Thymus (tissue), 11 donors: ENCODE measurements at regions not wholly inside any gene's neighbourhood (a gene's known extent, or its start where the extent isn't known, plus 50 kb on each side); places are given as distances from the start of the nearest gene placed in this dataset.

Experiments
- DNase-seq, 9 donors: peaks; one replicate each; pipeline ENCODE4 v3.0.0-alpha.2; 2013; ENCODE audit warnings: low spot score in 9 of 9, low read depth in 6 of 9, missing footprints in 1 of 9
- H3K27ac ChIP-seq, 2 donors: one replicate each; pipeline ENCODE4 v1.5.1; 2013; ENCODE audit warnings: control low read depth in 1 of 2, low read depth in 1 of 2, low read length in 1 of 2, mild to moderate bottlenecking in 1 of 2, moderate library complexity in 1 of 2
- H3K27me3 ChIP-seq, 2 donors: one replicate each; pipeline ENCODE4 v1.5.1; 2013; ENCODE audit warnings: low read length in 1 of 2; ENCODE audit not compliant: control insufficient read depth in 2 of 2, insufficient read depth in 1 of 2
- H3K36me3 ChIP-seq, 2 donors: one replicate each; pipeline ENCODE4 v1.5.1; 2013; ENCODE audit warnings: low read length in 1 of 2, mild to moderate bottlenecking in 1 of 2, moderate library complexity in 1 of 2; ENCODE audit not compliant: control insufficient read depth in 2 of 2, insufficient read depth in 2 of 2
- H3K4me1 ChIP-seq, 2 donors: one replicate each; pipeline ENCODE4 v1.5.1; 2013; ENCODE audit warnings: low read length in 2 of 2; ENCODE audit not compliant: control insufficient read depth in 2 of 2, insufficient read depth in 2 of 2
- H3K4me3 ChIP-seq, 2 donors: one replicate each; pipeline ENCODE4 v1.5.1; 2013; ENCODE audit warnings: low read length in 2 of 2, control low read depth in 1 of 2, mild to moderate bottlenecking in 1 of 2
- H3K9me3 ChIP-seq, 2 donors: one replicate each; pipeline ENCODE4 v1.5.1; 2013; ENCODE audit warnings: low read length in 1 of 2, mild to moderate bottlenecking in 1 of 2; ENCODE audit not compliant: control insufficient read depth in 2 of 2, insufficient read depth in 1 of 2
- WGBS: extraction: QIAGEN DNeasy Blood & Tissue Kit; methylation state at CpG from one replicate; pipeline ENCODE4 v1.1.7; 2013; 5-methylcytosine and 5-hydroxymethylcytosine counted together
- donor health status: healthy.

- Histone ChIP-seq H3K36me3 (no peaks in the 10 kb centered on the region), H3K27ac (no peak overlapping the region), H3K4me3 (no peak overlapping the region), H3K9me3 (no peaks in the 10 kb centered on the region), H3K27me3 (peaks cover 0 to 10% of the 10 kb centered on the region in 2 donors), H3K4me1 (no peaks in the 10 kb centered on the region)
- DNase-seq: no peak
- 93% methylated on average over 6 of the region's 6 CpGs for WGBS
These were observed 67.0 kb downstream of the MYCN start for GRCh38 chr2:16007167-16007934.

DNA sequence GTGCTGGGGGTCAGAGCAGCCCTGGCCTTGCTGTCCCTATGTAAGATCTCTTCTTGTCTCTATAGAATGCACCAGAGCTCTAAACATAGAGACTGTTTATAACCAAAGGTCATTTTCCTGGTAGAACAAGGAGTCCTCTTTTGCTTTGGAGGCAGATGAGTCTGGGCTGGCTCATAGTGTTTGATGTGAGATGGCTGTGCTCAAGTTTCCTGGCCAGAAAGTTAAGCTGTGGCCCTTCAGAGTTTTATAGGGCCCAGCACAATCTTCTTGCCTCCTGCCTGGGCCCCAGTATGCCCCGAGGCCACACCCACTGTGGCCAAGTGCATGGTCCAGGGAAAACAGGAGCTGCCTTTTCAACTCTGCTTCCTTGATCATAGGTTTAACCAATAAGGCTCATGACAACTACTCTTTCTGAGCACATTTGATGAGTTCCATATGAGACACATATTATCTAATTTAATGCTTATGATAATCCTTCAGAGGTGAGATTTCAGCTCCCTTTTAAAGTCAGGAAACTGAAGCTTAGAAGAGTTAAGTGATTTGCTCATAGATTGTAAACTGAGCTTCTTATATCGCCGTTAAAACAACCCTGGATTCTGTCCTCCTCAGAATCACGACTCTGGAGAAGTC, 66.3 kb downstream of the MYCN start:
- WGBS: 97% methylated on average over 4 of the region's 4 CpGs
- no peak overlapping the region for H3K4me3 ChIP-seq
- DNase-seq: no peak
- H3K27ac ChIP-seq: no peak overlapping the region
- no peaks in the 10 kb centered on the region for H3K4me1 ChIP-seq
- H3K9me3 ChIP-seq: no peaks in the 10 kb centered on the region
- H3K36me3 ChIP-seq: no peaks in the 10 kb centered on the region
- H3K27me3 ChIP-seq: peaks cover 0 to 3% of the 10 kb centered on the region in 2 donors

- 64% methylated on average over 6 of the region's 6 CpGs for WGBS
- no peaks in the 10 kb centered on the region for H3K27me3 ChIP-seq
- no peaks in the 10 kb centered on the region for H3K36me3 ChIP-seq
- H3K4me1 ChIP-seq: no peaks in the 10 kb centered on the region
- H3K4me3 ChIP-seq: no peak overlapping the region
- no peak overlapping the region for H3K27ac ChIP-seq
- no peaks in the 10 kb centered on the region for H3K9me3 ChIP-seq
- no peak for DNase-seq
These were observed 65.6 kb downstream of the MYCN start for GRCh38 chr2:16005816-16006536.

- 96% methylated on average over 2 of the region's 2 CpGs for WGBS
- no peak overlapping the region for H3K4me3 ChIP-seq
- H3K27me3 ChIP-seq: no peaks in the 10 kb centered on the region
- H3K9me3 ChIP-seq: no peaks in the 10 kb centered on the region
- H3K36me3 ChIP-seq: no peaks in the 10 kb centered on the region
- DNase-seq: no peak
- no peaks in the 10 kb centered on the region for H3K4me1 ChIP-seq
- H3K27ac ChIP-seq: no peak overlapping the region
These were observed 65.0 kb downstream of the MYCN start for GRCh38 chr2:16005389-16005788.

DNA sequence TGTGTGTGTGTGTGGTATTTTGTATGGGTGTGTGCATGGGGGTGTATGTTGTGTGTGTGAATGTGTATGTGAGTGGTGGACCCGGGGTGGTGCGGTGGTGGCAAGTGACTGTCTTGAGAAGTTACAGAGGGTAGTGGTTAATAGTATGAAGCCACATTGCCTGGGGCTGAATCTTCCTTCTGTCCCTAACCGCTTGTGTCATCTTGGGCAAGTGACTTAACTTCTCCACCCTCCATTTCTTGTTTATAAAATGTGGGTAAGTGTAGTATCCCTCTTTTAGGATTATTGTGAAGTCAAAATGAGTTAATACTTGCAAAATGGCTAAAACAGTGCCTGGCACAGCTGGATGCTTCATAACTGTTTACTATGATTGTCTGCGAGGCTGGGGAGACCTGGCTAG, 63.5 kb downstream of the MYCN start:
- 98% methylated on average over 4 of the region's 4 CpGs for WGBS
- no peak for DNase-seq

DNA sequence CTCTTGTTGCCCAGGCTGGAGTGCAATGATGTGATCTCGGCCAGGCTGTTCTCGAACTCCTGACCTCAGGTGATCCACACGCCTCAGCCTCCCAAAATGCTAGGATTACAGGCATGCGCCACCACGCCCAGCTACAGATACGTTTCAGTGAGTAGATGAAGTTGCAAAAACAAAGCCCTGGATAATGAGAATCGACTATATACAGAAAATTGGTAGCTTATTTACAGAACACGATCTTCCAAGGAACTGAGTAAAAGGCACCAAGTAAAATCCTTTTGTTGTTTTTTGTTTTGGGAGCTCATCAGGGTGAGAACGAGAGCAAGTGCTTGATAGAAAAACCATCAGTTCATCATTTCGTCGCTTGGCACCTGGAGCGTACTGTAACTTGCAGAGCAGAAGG, 62.8 kb downstream of the MYCN start:
- DNase-seq: no peak
- WGBS: 94% methylated on average over 12 of the region's 12 CpGs
- Histone ChIP-seq H3K36me3 (no peaks in the 10 kb centered on the region), H3K27me3 (no peaks in the 10 kb centered on the region), H3K4me1 (no peaks in the 10 kb centered on the region), H3K9me3 (no peaks in the 10 kb centered on the region), H3K4me3 (no peak overlapping the region), H3K27ac (no peak overlapping the region)

More for the DNA sequence above, 63.5 kb downstream of the MYCN start:
- H3K27ac ChIP-seq: no peak overlapping the region
- H3K9me3 ChIP-seq: no peaks in the 10 kb centered on the region
- no peak overlapping the region for H3K4me3 ChIP-seq
- no peaks in the 10 kb centered on the region for H3K27me3 ChIP-seq
- H3K4me1 ChIP-seq: no peaks in the 10 kb centered on the region
- no peaks in the 10 kb centered on the region for H3K36me3 ChIP-seq

DNA sequence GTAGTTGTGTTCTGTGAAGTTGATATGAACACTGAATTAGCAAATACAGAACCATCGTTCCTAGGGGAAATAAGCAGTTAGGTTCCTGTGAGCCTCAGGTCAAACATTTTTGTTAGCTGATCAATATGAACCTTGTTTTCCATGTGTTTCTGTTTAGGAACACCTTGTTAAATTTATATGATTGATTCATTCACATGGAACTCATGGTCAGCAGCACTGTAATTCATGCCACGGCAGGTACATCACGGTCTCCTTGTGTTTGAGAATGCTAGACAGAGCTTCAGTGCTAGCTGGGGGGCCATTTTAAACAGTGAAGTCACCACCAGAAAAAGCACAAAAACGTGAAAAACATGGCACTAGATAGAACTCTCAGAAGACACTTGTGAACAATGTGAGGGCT, 62.2 kb downstream of the MYCN start:
- H3K27me3 ChIP-seq: no peaks in the 10 kb centered on the region
- no peaks in the 10 kb centered on the region for H3K36me3 ChIP-seq
- 95% methylated on average over 4 of the region's 4 CpGs for WGBS
- no peak overlapping the region for H3K4me3 ChIP-seq
- H3K9me3 ChIP-seq: no peaks in the 10 kb centered on the region
- H3K4me1 ChIP-seq: no peaks in the 10 kb centered on the region
- DNase-seq: no peak
- H3K27ac ChIP-seq: no peak overlapping the region

- H3K27me3 ChIP-seq: no peaks in the 10 kb centered on the region
- no peak for DNase-seq
- no peaks in the 10 kb centered on the region for H3K4me1 ChIP-seq
- no peaks in the 10 kb centered on the region for H3K36me3 ChIP-seq
- no peak overlapping the region for H3K4me3 ChIP-seq
- 94% methylated on average over 3 of the region's 3 CpGs for WGBS
- no peaks in the 10 kb centered on the region for H3K9me3 ChIP-seq
- H3K27ac ChIP-seq: no peak overlapping the region
These were observed 61.8 kb downstream of the MYCN start for GRCh38 chr2:16002144-16002543.

DNA sequence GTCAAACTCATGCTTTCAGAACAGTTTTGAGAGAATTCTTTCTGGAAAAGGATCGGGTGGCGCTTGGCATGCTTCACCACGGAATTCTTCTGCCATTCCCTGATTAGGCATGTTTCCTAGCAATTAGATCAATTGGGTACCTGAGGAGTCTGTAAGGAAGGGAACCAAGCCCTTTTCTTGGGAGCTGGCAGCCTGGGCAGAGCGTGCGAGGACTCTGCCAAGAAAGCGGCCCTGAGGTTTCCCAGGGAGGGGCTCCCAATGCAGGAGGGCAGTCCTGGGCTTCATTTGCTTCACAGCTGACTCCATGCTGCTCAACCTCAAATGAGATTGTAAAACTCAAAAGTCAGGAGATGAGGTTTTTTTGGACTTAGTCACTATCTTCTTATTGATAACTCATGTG, 60.3 kb downstream of the MYCN start:
- 97% methylated on average over 6 of the region's 6 CpGs for WGBS
- H3K9me3 ChIP-seq: no peaks in the 10 kb centered on the region
- no peak for DNase-seq

More for the DNA sequence above, 60.3 kb downstream of the MYCN start:
- H3K4me3 ChIP-seq: no peak overlapping the region
- H3K4me1 ChIP-seq: no peaks in the 10 kb centered on the region
- H3K27me3 ChIP-seq: no peaks in the 10 kb centered on the region
- no peaks in the 10 kb centered on the region for H3K36me3 ChIP-seq
- no peak overlapping the region for H3K27ac ChIP-seq
